Upper lobe of right lung (tissue), 1 donor: ENCODE measurements at regions not wholly inside any gene's neighbourhood (a gene's known extent, or its start where the extent isn't known, plus 50 kb on each side); places are given as distances from the start of the nearest gene placed in this dataset.
"Not testable (repeated sequence)": the region's sequence is repeated elsewhere in the genome, so short reads cannot be mapped to it uniquely, and the experiment has no call there.

Experiments
- ATAC-seq: fragments of 200-7000 bp; cut with Tn5 transposase; one replicate; pipeline ENCODE4 v1.9.1; 2020; ENCODE audit warnings: mild to moderate bottlenecking, moderate library complexity
- DNase-seq: peaks from one replicate; pipeline ENCODE4 v3.0.0-alpha.2; 2020
- H3K27ac ChIP-seq: fragments of 200-600 bp; one replicate; pipeline ENCODE4 v1.8.0; 2022
- H3K27me3 ChIP-seq: fragments of 200-600 bp; one replicate; pipeline ENCODE4 v1.8.0; 2022; ENCODE audit warnings: mild to moderate bottlenecking
- H3K36me3 ChIP-seq: fragments of 200-600 bp; one replicate; pipeline ENCODE4 v1.8.0; 2022
- H3K4me1 ChIP-seq: fragments of 200-600 bp; one replicate; pipeline ENCODE4 v1.8.0; 2022
- H3K4me3 ChIP-seq: fragments of 200-600 bp; one replicate; pipeline ENCODE4 v1.8.0; 2022; ENCODE audit warnings: mild to moderate bottlenecking
- H3K9me3 ChIP-seq: fragments of 200-600 bp; one replicate; pipeline ENCODE4 v1.8.0; 2022
- CTCF ChIP-seq: fragments of 200-600 bp; IDR thresholded peaks from one replicate; pipeline ENCODE4 v1.8.0; 2022; ENCODE audit warnings: antibody characterized with exemption
- intact Hi-C: fragments of 100-400 bp; cut with DNase I; formaldehyde crosslinking; loops from one replicate; pipeline ENCODE4 v1.11.0; 2022
- donor health status: DM: no; HTN: yes; CAD: no; lungs with severe emphysema.

DNA sequence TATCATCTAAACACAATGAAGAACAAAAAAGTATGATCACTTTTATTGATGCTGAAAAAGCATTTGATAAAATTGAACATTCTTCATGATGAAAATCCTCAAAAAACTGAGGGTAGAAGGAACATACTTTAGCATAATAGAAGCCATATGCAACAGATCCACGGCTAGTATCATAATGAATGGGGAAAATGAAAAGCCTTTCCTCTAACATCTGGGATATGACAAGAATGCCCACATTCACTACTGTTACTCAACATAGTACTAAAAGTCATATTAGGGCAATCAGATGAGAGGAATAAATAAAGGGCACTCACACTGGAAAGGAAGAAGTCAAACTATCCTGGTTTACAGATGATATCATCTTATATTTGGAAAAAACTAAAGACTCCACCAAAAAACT lies 256.6 kb downstream of the RFPL4B start:
- Histone ChIP-seq H3K4me3 (no peak overlapping the region), H3K36me3 (no peaks in the 10 kb centered on the region), H3K9me3 (no peaks in the 10 kb centered on the region), H3K4me1 (no peaks in the 10 kb centered on the region), H3K27ac (no peak overlapping the region), H3K27me3 (no peaks in the 10 kb centered on the region)
- ATAC-seq (no peak), DNase-seq (no peak)
- no peak for TF ChIP-seq CTCF
- intact Hi-C loops: no loop called here

GRCh38 chr6:112606656-112607435 lies 259.7 kb downstream of the RFPL4B start:
- Histone ChIP-seq H3K27ac (no peak overlapping the region), H3K4me3 (no peak overlapping the region), H3K27me3 (no peaks in the 10 kb centered on the region), H3K4me1 (no peaks in the 10 kb centered on the region), H3K9me3 (no peaks in the 10 kb centered on the region), H3K36me3 (no peaks in the 10 kb centered on the region)
- DNase-seq: no peak
- intact Hi-C loops: no loop called here
- ATAC-seq: no peak
- no peak for TF ChIP-seq CTCF

DNA sequence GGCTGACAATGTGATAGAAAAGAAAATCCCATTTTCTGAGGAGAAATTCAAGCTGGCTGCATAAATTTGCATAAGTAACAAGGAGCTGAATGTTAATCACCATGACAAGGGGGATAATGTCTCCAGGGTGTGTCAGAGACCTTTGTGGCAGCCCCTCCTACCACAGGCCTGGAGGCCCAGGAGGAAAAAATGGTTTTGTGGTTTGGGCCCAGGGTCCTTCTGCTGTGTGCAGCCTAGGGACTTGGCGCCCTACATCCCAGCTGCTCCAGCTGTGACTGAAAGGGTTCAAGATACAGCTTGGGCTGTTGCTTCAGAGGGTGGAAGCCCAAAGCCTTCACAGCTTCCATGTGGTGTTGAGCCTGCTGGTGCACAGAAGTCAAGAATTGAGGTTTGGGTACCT lies 261.8 kb downstream of the RFPL4B start:
- H3K27ac ChIP-seq, DNase-seq, H3K36me3 ChIP-seq, H3K27me3 ChIP-seq, intact Hi-C loops, ATAC-seq, H3K4me3 ChIP-seq, H3K4me1 ChIP-seq, H3K9me3 ChIP-seq: not testable (repeated sequence)

DNA sequence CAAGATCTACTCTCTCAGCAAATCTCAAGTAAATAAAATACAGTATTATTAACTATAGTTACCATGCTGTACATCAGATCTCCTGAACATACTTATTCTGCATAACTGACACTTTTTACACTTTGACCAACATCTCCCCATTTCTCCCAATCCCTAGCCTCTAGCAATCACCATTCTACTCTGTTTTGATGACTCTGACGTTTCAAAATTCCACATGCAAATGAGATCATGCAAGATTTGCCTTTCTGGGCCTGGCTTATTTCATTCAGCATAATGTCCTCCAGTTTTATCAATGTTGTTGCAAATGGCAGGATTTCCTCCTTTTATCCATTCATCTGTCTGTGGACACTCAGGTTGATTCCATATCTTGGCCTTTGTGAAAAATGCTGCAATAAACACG lies 266.3 kb downstream of the RFPL4B start:
- DNase-seq (no peak), ATAC-seq (no peak)
- TF ChIP-seq CTCF: no peak
- H3K36me3 ChIP-seq: no peaks in the 10 kb centered on the region
- no peaks in the 10 kb centered on the region for H3K4me1 ChIP-seq
- no peaks in the 10 kb centered on the region for H3K27me3 ChIP-seq
- H3K27ac ChIP-seq: no peak overlapping the region
- intact Hi-C loops: no loop called here
- H3K4me3 ChIP-seq: no peak overlapping the region
- H3K9me3 ChIP-seq: no peaks in the 10 kb centered on the region

DNA sequence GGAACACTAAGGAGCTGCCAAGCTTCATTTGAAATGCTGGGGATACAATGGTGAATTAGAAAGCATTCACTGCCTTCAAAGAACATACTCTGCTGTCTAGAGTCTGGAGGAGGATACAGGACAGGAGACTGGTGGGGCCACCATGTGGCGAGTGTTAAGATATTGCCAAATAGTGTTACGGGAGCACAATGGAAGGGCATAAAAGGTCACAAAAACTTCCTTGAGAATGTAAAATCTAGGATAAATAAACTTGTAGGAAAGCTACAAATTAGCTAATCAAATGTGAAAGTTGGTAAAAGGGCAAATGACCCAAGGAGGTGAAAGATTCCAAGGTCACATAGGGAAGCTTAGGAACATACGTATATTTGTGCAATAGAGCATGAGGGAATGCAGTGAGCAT lies 271.7 kb downstream of the RFPL4B start:
- Histone ChIP-seq H3K27me3 (no peaks in the 10 kb centered on the region), H3K4me3 (no peak overlapping the region), H3K27ac (no peak overlapping the region), H3K36me3 (no peaks in the 10 kb centered on the region), H3K9me3 (no peaks in the 10 kb centered on the region), H3K4me1 (no peaks in the 10 kb centered on the region)
- DNase-seq (no peak), ATAC-seq (peak; percentile 35)
- TF ChIP-seq CTCF: no peak
- intact Hi-C loops: no loop called here

GRCh38 chr6:112620812-112621569 lies 273.9 kb downstream of the RFPL4B start:
- intact Hi-C loops: no loop called here
- no peak for DNase-seq
- TF ChIP-seq CTCF: no peak

More at GRCh38 chr6:112620812-112621569, 273.9 kb downstream of the RFPL4B start:
- H3K27me3 ChIP-seq: no peaks in the 10 kb centered on the region
- H3K9me3 ChIP-seq: no peaks in the 10 kb centered on the region
- no peak overlapping the region for H3K27ac ChIP-seq
- H3K4me3 ChIP-seq: no peak overlapping the region
- H3K4me1 ChIP-seq: no peaks in the 10 kb centered on the region
- H3K36me3 ChIP-seq: no peaks in the 10 kb centered on the region
- ATAC-seq: no peak
